ENCODE measurements at regions not wholly inside any gene's neighbourhood (a gene's known extent, or its start where the extent isn't known, plus 50 kb on each side); places are given as distances from the start of the nearest gene placed in this dataset.

DNA sequence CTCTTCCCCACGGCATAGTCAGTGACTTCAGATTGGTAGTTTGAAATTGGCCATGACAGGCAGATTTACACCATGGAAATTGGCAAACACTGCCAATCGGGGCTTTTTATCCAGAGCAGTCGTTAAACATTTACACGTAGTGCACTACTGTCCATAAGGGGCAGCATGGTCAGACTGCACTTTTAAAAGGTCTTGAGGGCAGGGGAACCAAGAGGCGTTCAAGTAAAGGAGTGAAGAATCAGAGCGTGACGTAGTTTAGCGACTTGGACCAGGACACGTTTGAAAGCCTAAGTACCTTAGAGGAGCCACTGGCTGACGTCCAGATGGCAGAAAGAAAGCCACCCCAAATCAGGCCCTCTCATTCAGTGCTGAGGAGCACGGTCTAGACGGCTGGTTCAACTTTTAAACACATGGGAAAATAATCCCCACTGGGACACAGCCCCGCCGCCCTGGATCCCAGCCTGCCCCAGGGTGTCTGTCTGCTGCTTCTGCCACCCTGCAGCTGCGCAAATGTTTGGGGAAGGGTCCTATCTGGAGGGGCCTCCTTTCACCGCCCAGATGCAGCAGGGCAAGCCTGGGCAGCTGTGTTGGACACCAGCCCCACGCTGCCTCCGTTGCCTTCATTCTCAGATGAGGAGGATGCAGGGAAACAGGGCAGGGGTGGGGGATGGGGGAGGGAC lies 52.5 kb upstream of the PPP2R5C start:
- no peak overlapping the region; the same call in 1 of the 2 replicates for H2BK12ac ChIP-seq (ENCODE audit: low read depth, low read length)
- no peak overlapping the region for H2BK15ac ChIP-seq (ENCODE audit: low read length)
- WGBS, 2 experiments (ENCODE audit: extremely low coverage in 1 of 2, insufficient coverage in 1 of 2, insufficient read length in 1 of 2, insufficient replicate concordance in 2 of 2, low coverage in 1 of 2, low lambda C conversion rate in 2 of 2, missing lambda C conversion rate in 1 of 2): 84% methylated on average over 16 of the region's 18 CpGs; no CpG with 5 or more reads in 1 of the 2 experiments
- peaks cover 4 to 31% (median 20%) of the 10 kb centered on the region in 4 experiments for H3K27me3 ChIP-seq (replicated peaks in 1 of 4; ENCODE audit: control insufficient read depth in 3 of 4, extremely low read depth in 1 of 4, insufficient read depth in 3 of 4, low read length in 3 of 4)
- no peak overlapping the region for H3K27ac ChIP-seq (ENCODE audit: low read depth, low read length)
- H2AFZ ChIP-seq (ENCODE audit: low read length): no peak overlapping the region
- H3K4me2 ChIP-seq (ENCODE audit: insufficient read depth in 1 of 2, low read depth in 2 of 2, low read length in 2 of 2): no peak overlapping the region
- no peak overlapping the region for H2AK5ac ChIP-seq (ENCODE audit: low read depth, low read length)
- H3K4me3 ChIP-seq (ENCODE audit: extremely low read depth in 1 of 4, insufficient read depth in 2 of 4, low read depth in 3 of 4, low read length in 4 of 4): no peak overlapping the region
- H2BK120ac ChIP-seq (replicated peaks; ENCODE audit: low read depth, low read length): no peak overlapping the region
- H3K9ac ChIP-seq (replicated peaks in 1 of 4; ENCODE audit: extremely low read depth in 1 of 4, low read depth in 3 of 4, low read length in 3 of 4): no peak overlapping the region
- H3K18ac ChIP-seq (ENCODE audit: extremely low read depth, low read length): no peak overlapping the region
- no peaks in the 10 kb centered on the region for H4K20me1 ChIP-seq (replicated peaks in 1 of 2; ENCODE audit: control insufficient read depth in 1 of 2, insufficient read depth in 2 of 2, low read length in 2 of 2)
- H3K4me1 ChIP-seq (replicated peaks in 1 of 4; ENCODE audit: control insufficient read depth in 3 of 4, insufficient read depth in 4 of 4, low read length in 3 of 4): peaks cover 0 to 23% (median 10%) of the 10 kb centered on the region in 4 experiments; a peak in 6 of 7 replicates
- no peak overlapping the region for H4K5ac ChIP-seq (ENCODE audit: insufficient read length, low read depth, low read length)
- ChIA-PET CTCF (ENCODE audit: partially characterized antibody) (interaction anchor here (0.9 to 2.2 kb wide), 7 partner anchors 51 to 245 kb away, joined by 3 to 8 read pairs (median 3); no protein-coding TSS in a partner anchor), POLR2A (ENCODE audit: partially characterized antibody) (interaction anchor here (1.0 kb wide), 1 partner anchor 100 kb away, joined by 5 read pairs; no protein-coding TSS in a partner anchor)
- no peak overlapping the region for H3K23ac ChIP-seq (ENCODE audit: insufficient read length)
- H4K91ac ChIP-seq (replicated peaks; ENCODE audit: insufficient read length, low read length): no peak overlapping the region
- no peak overlapping the region for H2BK5ac ChIP-seq (ENCODE audit: low read depth, low read length)
- H3K79me2 ChIP-seq (ENCODE audit: control insufficient read depth in 1 of 2, insufficient read depth in 2 of 2, low read length in 2 of 2): no peaks in the 10 kb centered on the region
- no peaks in the 10 kb centered on the region for H3K9me3 ChIP-seq (ENCODE audit: insufficient read depth in 2 of 2, low read depth in 1 of 2, low read length in 1 of 2)
- no peaks in the 10 kb centered on the region for H3K79me1 ChIP-seq (ENCODE audit: low read depth, low read length)
- no peak overlapping the region for H3K4ac ChIP-seq (replicated peaks; ENCODE audit: insufficient read length, low read depth, low read length)
- H3K56ac ChIP-seq (replicated peaks; ENCODE audit: insufficient read length, low read depth, low read length): no peak overlapping the region
- H3K14ac ChIP-seq (ENCODE audit: insufficient read length): no peak overlapping the region
- no peaks in the 10 kb centered on the region; a peak in 1 of 8 replicates for H3K36me3 ChIP-seq (ENCODE audit: control insufficient read depth in 2 of 4, insufficient read depth in 4 of 4, low read length in 3 of 4)
- H3K23me2 ChIP-seq (ENCODE audit: low read depth, low read length): no peaks in the 10 kb centered on the region
- H4K8ac ChIP-seq (ENCODE audit: extremely low read depth, insufficient read depth, low read length): no peak overlapping the region; the same call in 1 of the 2 replicates
- no peak overlapping the region for H2BK20ac ChIP-seq (ENCODE audit: low read length)
- FAIRE-seq (no peak), DNase-seq (ENCODE audit: low read depth in 1 of 2, low spot score in 2 of 2) (no peak)
- TF ChIP-seq KDM4A (IDR thresholded peaks at IDR 0.05; ENCODE audit: low read depth, low read length, severe bottlenecking) (no peak), HDAC2 (IDR thresholded peaks at IDR 0.05; ENCODE audit: borderline replicate concordance in 1 of 2, low read depth in 2 of 2, low read length in 2 of 2) (no peak), TAF7 (optimal IDR thresholded peaks at IDR 0.05; ENCODE audit: borderline replicate concordance, low read depth, low read length) (no peak), NRF1 (IDR thresholded peaks at IDR 0.05; ENCODE audit: low read depth, low read length) (no peak), POU5F1 (IDR thresholded peaks at IDR 0.05; ENCODE audit: low read depth, low read length) (no peak), PHF8 (conservative IDR thresholded peaks at IDR 0.05; ENCODE audit: low read depth, low read length) (no peak), JUN (IDR thresholded peaks at IDR 0.05; ENCODE audit: low read depth, low read length) (no peak), SUZ12 (IDR thresholded peaks at IDR 0.05; ENCODE audit: low read length) (no peak), RAD21 (IDR thresholded peaks at IDR 0.05 in 1 of 2, conservative IDR thresholded peaks at IDR 0.05 in 1 of 2; ENCODE audit: low read depth in 2 of 2, low read length in 2 of 2) (no peak), TAF1 (IDR thresholded peaks at IDR 0.05; ENCODE audit: low read depth, low read length) (no peak), SIN3A (conservative IDR thresholded peaks at IDR 0.05 in 1 of 2, IDR thresholded peaks at IDR 0.05 in 1 of 2; ENCODE audit: low read depth in 1 of 2, low read length in 2 of 2) (no peak)
- TF ChIP-seq, protein P1, sequence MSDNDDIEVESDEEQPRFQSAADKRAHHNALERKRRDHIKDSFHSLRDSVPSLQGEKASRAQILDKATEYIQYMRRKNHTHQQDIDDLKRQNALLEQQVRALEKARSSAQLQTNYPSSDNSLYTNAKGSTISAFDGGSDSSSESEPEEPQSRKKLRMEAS (IDR thresholded peaks at IDR 0.05): no peak
